ENCODE measurements at regions not wholly inside any gene's neighbourhood (a gene's known extent, or its start where the extent isn't known, plus 50 kb on each side); places are given as distances from the start of the nearest gene placed in this dataset.

- DNase-seq = no peak
- no peak for TF ChIP-seq CTCF (IDR thresholded peaks at IDR 0.05; ENCODE audit: low read depth, low read length)
Measured at GRCh38 chr7:42766782-42767423, 145.0 kb downstream of the C7orf25 start.

GRCh38 chr7:42765931-42766330 lies 145.9 kb downstream of the C7orf25 start:
- H3K4me3 ChIP-seq (ENCODE audit: low read depth, low read length) = no peak overlapping the region
- DNase-seq = no peak
- TF ChIP-seq CTCF (IDR thresholded peaks at IDR 0.05; ENCODE audit: low read depth, low read length) = no peak
- H3K36me3 ChIP-seq = no peaks in the 10 kb centered on the region
- no peaks in the 10 kb centered on the region for H3K9me3 ChIP-seq
- no peaks in the 10 kb centered on the region for H3K27me3 ChIP-seq
- H3K4me1 ChIP-seq = no peaks in the 10 kb centered on the region

More at GRCh38 chr7:42766782-42767423, 145.0 kb downstream of the C7orf25 start:
- H3K4me3 ChIP-seq (ENCODE audit: low read depth, low read length) = no peak overlapping the region
- no peaks in the 10 kb centered on the region for H3K36me3 ChIP-seq
- H3K9me3 ChIP-seq = no peaks in the 10 kb centered on the region
- no peaks in the 10 kb centered on the region for H3K27me3 ChIP-seq
- H3K4me1 ChIP-seq = no peaks in the 10 kb centered on the region

GRCh38 chr7:42763137-42763551 lies 148.7 kb downstream of the C7orf25 start:
- no peaks in the 10 kb centered on the region for H3K27me3 ChIP-seq
- DNase-seq = no peak

GRCh38 chr7:42761486-42761885 lies 150.4 kb downstream of the C7orf25 start:
- no peak overlapping the region for H3K4me3 ChIP-seq (ENCODE audit: low read depth, low read length)
- no peaks in the 10 kb centered on the region for H3K27me3 ChIP-seq
- no peaks in the 10 kb centered on the region for H3K36me3 ChIP-seq
- H3K9me3 ChIP-seq = no peaks in the 10 kb centered on the region
- TF ChIP-seq CTCF (IDR thresholded peaks at IDR 0.05; ENCODE audit: low read depth, low read length) = no peak
- no peak for DNase-seq
- no peaks in the 10 kb centered on the region for H3K4me1 ChIP-seq

More at GRCh38 chr7:42763137-42763551, 148.7 kb downstream of the C7orf25 start:
- no peaks in the 10 kb centered on the region for H3K4me1 ChIP-seq
- H3K4me3 ChIP-seq (ENCODE audit: low read depth, low read length) = no peak overlapping the region
- no peaks in the 10 kb centered on the region for H3K36me3 ChIP-seq
- no peaks in the 10 kb centered on the region for H3K9me3 ChIP-seq
- no peak for TF ChIP-seq CTCF (IDR thresholded peaks at IDR 0.05; ENCODE audit: low read depth, low read length)

- H3K36me3 ChIP-seq = no peaks in the 10 kb centered on the region
- H3K4me1 ChIP-seq = no peaks in the 10 kb centered on the region
- DNase-seq = no peak
- no peaks in the 10 kb centered on the region for H3K9me3 ChIP-seq
- no peak overlapping the region for H3K4me3 ChIP-seq (ENCODE audit: low read depth, low read length)
- H3K27me3 ChIP-seq = no peaks in the 10 kb centered on the region
- no peak for TF ChIP-seq CTCF (IDR thresholded peaks at IDR 0.05; ENCODE audit: low read depth, low read length)
Measured at GRCh38 chr7:42758124-42758523, 153.7 kb downstream of the C7orf25 start.

DNA sequence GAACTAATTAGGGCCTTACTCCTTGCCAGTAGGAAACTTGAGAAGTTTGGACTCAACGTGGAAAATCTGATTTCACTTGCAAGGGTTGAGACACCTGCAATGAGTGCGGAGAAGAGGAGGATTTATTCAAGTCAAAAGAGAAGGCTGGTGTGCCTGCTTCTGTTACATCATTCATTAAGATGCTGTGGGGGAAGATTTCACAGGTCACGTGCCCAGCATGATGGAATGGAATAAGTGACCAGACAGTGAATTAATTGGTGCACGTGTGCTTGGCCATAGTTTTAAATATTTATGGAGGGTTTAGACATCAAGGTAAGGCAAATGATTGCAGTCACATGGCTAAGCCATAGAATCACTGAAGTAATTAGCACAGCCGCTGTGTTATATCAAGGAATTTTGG lies 155.0 kb downstream of the C7orf25 start:
- H3K4me3 ChIP-seq (ENCODE audit: low read depth, low read length) = no peak overlapping the region
- H3K27me3 ChIP-seq = no peaks in the 10 kb centered on the region
- no peaks in the 10 kb centered on the region for H3K36me3 ChIP-seq
- no peak for TF ChIP-seq CTCF (IDR thresholded peaks at IDR 0.05; ENCODE audit: low read depth, low read length)
- no peaks in the 10 kb centered on the region for H3K9me3 ChIP-seq
- no peaks in the 10 kb centered on the region for H3K4me1 ChIP-seq
- DNase-seq = no peak
